B cell (primary cell): ENCODE measurements at regions not wholly inside any gene's neighbourhood (a gene's known extent, or its start where the extent isn't known, plus 50 kb on each side); places are given as distances from the start of the nearest gene placed in this dataset.

Experiments
- EZH2 ChIP-seq: IDR thresholded peaks from 2 replicates; pipeline ENCODE4 v1.6.1; 2012; ENCODE audit warnings: borderline replicate concordance, low read depth, mild to moderate bottlenecking, moderate library complexity, low read length; ENCODE audit not compliant: insufficient read depth, poor library complexity, severe bottlenecking
- TF ChIP-seq, protein P1 (sequence below): fragments of 200-600 bp; IDR thresholded peaks from one replicate; pipeline ENCODE4 v1.8.0; 2022; ENCODE audit warnings: antibody characterized with exemption, mild to moderate bottlenecking

DNA sequence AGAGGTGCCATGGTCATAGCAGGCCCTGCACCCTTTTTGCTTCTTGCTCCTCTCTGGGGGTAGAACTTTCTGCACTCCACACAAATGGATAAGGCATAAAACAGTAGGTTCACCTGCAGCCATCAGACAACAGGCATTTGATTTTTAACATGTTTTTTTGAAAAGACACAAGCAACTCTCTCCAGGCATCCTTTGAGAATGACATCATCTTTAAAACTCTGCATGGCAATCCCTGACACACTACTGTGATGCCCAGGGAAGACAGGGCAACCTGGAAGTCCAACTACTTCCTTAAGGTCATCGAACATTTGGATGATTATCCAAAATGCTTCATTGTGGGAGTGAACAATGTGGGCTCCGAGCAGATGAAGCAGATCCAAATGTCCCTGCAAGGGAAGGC, 82.8 kb downstream of the SKA1 start:
- TF ChIP-seq, protein P1, sequence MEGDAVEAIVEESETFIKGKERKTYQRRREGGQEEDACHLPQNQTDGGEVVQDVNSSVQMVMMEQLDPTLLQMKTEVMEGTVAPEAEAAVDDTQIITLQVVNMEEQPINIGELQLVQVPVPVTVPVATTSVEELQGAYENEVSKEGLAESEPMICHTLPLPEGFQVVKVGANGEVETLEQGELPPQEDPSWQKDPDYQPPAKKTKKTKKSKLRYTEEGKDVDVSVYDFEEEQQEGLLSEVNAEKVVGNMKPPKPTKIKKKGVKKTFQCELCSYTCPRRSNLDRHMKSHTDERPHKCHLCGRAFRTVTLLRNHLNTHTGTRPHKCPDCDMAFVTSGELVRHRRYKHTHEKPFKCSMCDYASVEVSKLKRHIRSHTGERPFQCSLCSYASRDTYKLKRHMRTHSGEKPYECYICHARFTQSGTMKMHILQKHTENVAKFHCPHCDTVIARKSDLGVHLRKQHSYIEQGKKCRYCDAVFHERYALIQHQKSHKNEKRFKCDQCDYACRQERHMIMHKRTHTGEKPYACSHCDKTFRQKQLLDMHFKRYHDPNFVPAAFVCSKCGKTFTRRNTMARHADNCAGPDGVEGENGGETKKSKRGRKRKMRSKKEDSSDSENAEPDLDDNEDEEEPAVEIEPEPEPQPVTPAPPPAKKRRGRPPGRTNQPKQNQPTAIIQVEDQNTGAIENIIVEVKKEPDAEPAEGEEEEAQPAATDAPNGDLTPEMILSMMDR, result no peak
- TF ChIP-seq EZH2, result no peak
